ENCODE measurements at regions not wholly inside any gene's neighbourhood (a gene's known extent, or its start where the extent isn't known, plus 50 kb on each side); places are given as distances from the start of the nearest gene placed in this dataset.

GRCh38 chr4:140255467-140255866, 101.5 kb upstream of the MAML3 start:
- Histone ChIP-seq H3K4me1 (ENCODE audit: control insufficient read depth in 5 of 5, insufficient read depth in 5 of 5, low read length in 5 of 5) (peaks cover 0 to 23% (median 4%) of the 10 kb centered on the region in 5 donors), H3K27me3 (ENCODE audit: control insufficient read depth in 3 of 3, insufficient read depth in 3 of 3, low read length in 2 of 3) (no peaks in the 10 kb centered on the region), H3K27ac (ENCODE audit: low read depth in 1 of 2, low read length in 1 of 2) (no peak overlapping the region), H3K9me3 (ENCODE audit: control insufficient read depth in 4 of 4, insufficient read depth in 3 of 4, low read length in 3 of 4) (no peaks in the 10 kb centered on the region), H3K4me3 (no peak overlapping the region), H3K36me3 (ENCODE audit: control insufficient read depth in 4 of 4, insufficient read depth in 4 of 4, low read length in 4 of 4) (no peaks in the 10 kb centered on the region), H3K9ac (ENCODE audit: insufficient read depth in 1 of 2, low read length in 2 of 2) (no peak overlapping the region)
- no peak for DNase-seq
- ATAC-seq (ENCODE audit: insufficient read depth, low FRiP score): no peak
- 86 to 90% methylated on average over 5 of the region's 5 CpGs for WGBS, 2 donors
- TF ChIP-seq CTCF (IDR thresholded peaks at IDR 0.05; ENCODE audit: control extremely low read depth, extremely low read depth): no peak

GRCh38 chr4:140254651-140255299, 100.8 kb upstream of the MAML3 start:
- no peaks in the 10 kb centered on the region for H3K27me3 ChIP-seq (ENCODE audit: control insufficient read depth in 3 of 3, insufficient read depth in 3 of 3, low read length in 2 of 3)
- no peaks in the 10 kb centered on the region for H3K9me3 ChIP-seq (ENCODE audit: control insufficient read depth in 4 of 4, insufficient read depth in 3 of 4, low read length in 3 of 4)
- no peak for ATAC-seq (ENCODE audit: insufficient read depth, low FRiP score)
- peaks cover 0 to 23% (median 4%) of the 10 kb centered on the region in 5 donors for H3K4me1 ChIP-seq (ENCODE audit: control insufficient read depth in 5 of 5, insufficient read depth in 5 of 5, low read length in 5 of 5)
- no peak overlapping the region for H3K4me3 ChIP-seq
- no peaks in the 10 kb centered on the region for H3K36me3 ChIP-seq (ENCODE audit: control insufficient read depth in 4 of 4, insufficient read depth in 4 of 4, low read length in 4 of 4)
- no peak overlapping the region for H3K9ac ChIP-seq (ENCODE audit: insufficient read depth in 1 of 2, low read length in 2 of 2)
- TF ChIP-seq CTCF (IDR thresholded peaks at IDR 0.05; ENCODE audit: control extremely low read depth, extremely low read depth): no peak
- H3K27ac ChIP-seq (ENCODE audit: low read depth in 1 of 2, low read length in 1 of 2): no peak overlapping the region
- 99% methylated on average over 2 of the region's 2 CpGs for WGBS, 2 donors
- peak in 2 of 3 donors; percentile 43 to 55 for DNase-seq

- ATAC-seq (ENCODE audit: insufficient read depth, low FRiP score) (no peak), DNase-seq (no peak)
- no peaks in the 10 kb centered on the region for H3K36me3 ChIP-seq (ENCODE audit: control insufficient read depth in 4 of 4, insufficient read depth in 4 of 4, low read length in 4 of 4)
- peaks cover 2 to 32% (median 8%) of the 10 kb centered on the region in 5 donors for H3K4me1 ChIP-seq (ENCODE audit: control insufficient read depth in 5 of 5, insufficient read depth in 5 of 5, low read length in 5 of 5)
- no peak overlapping the region for H3K4me3 ChIP-seq
- H3K9me3 ChIP-seq (ENCODE audit: control insufficient read depth in 4 of 4, insufficient read depth in 3 of 4, low read length in 3 of 4): no peaks in the 10 kb centered on the region
- peak overlapping the region in 1 of 2 donors; percentile 40 for H3K9ac ChIP-seq (ENCODE audit: insufficient read depth in 1 of 2, low read length in 2 of 2)
- no peak overlapping the region for H3K27ac ChIP-seq (ENCODE audit: low read depth in 1 of 2, low read length in 1 of 2)
- no peaks in the 10 kb centered on the region for H3K27me3 ChIP-seq (ENCODE audit: control insufficient read depth in 3 of 3, insufficient read depth in 3 of 3, low read length in 2 of 3)
- WGBS, 2 donors: 56 to 65% methylated on average over 8 of the region's 8 CpGs
- no peak for TF ChIP-seq CTCF (IDR thresholded peaks at IDR 0.05; ENCODE audit: control extremely low read depth, extremely low read depth)
Measured at GRCh38 chr4:140253556-140254027, 99.6 kb upstream of the MAML3 start.

Measured in lung (tissue), 11 donors.